Vagina (tissue), 2 donors: ENCODE measurements at regions not wholly inside any gene's neighbourhood (a gene's known extent, or its start where the extent isn't known, plus 50 kb on each side); places are given as distances from the start of the nearest gene placed in this dataset.

Experiments
- DNase-seq, 2 donors: peaks; one replicate each; pipeline ENCODE4 v3.0.0-alpha.2; 2017; ENCODE audit errors: extremely low spot score in 2 of 2
- H3K27ac ChIP-seq: fragments of 200-600 bp; sonication (generic); one replicate; pipeline ENCODE4 v1.5.1; 2019
- H3K27me3 ChIP-seq: fragments of 200-600 bp; sonication (generic); one replicate; pipeline ENCODE4 v1.5.1; 2019
- H3K36me3 ChIP-seq, 2 donors: fragments of 200-600 bp; sonication (generic); one replicate each; pipeline ENCODE4 v1.5.1; 2017 to 2019
- H3K4me1 ChIP-seq: fragments of 200-600 bp; sonication (generic); one replicate; pipeline ENCODE4 v1.5.1; 2019
- H3K4me3 ChIP-seq, 2 donors: fragments of 200-600 bp; sonication (generic); 1 replicate in 1 of 2; 2 replicates in 1 of 2; pipeline ENCODE4 v1.5.1; 2016 to 2019
- H3K9me3 ChIP-seq: fragments of 200-600 bp; sonication (generic); one replicate; pipeline ENCODE4 v1.5.1; 2019
- POLR2A ChIP-seq, 2 donors: fragments of 450-650 bp; IDR thresholded peaks; one replicate each; pipeline ENCODE4 v1.6.1; 2017; ENCODE audit warnings: antibody characterized with exemption in 2 of 2, mild to moderate bottlenecking in 2 of 2, moderate library complexity in 2 of 2
- POLR2AphosphoS5 ChIP-seq, 2 donors: sonication (generic); formaldehyde crosslinking; IDR thresholded peaks; one replicate each; pipeline ENCODE4 v1.9.0; 2017; ENCODE audit warnings: antibody characterized with exemption in 2 of 2, mild to moderate bottlenecking in 2 of 2, low read depth in 1 of 2; ENCODE audit not compliant: insufficient read depth in 1 of 2
- intact Hi-C: fragments of 100-400 bp; cut with DNase I; formaldehyde crosslinking; loops from one replicate; pipeline ENCODE4 v1.15.1; 2023
- TF ChIP-seq, protein P1 (sequence below), 3 experiments: fragments of 450-650 bp in 2 of 3; fragments of 200-600 bp in 1 of 3; sonication (generic) in 1 of 3; IDR thresholded peaks; one replicate each; pipeline ENCODE4 v1.5.1; 2017 to 2019; ENCODE audit warnings: antibody characterized with exemption in 3 of 3, mild to moderate bottlenecking in 2 of 3, moderate library complexity in 2 of 3

GRCh38 chr5:82793808-82794419 is 283.3 kb downstream of the TMEM167A start:
- Histone ChIP-seq H3K9me3 (no peaks in the 10 kb centered on the region), H3K4me1 (no peaks in the 10 kb centered on the region), H3K27me3 (no peaks in the 10 kb centered on the region), H3K27ac (no peak overlapping the region), H3K36me3 (no peaks in the 10 kb centered on the region), H3K4me3 (no peak overlapping the region)
- no peak for TF ChIP-seq POLR2A (IDR thresholded peaks at IDR 0.05)
- TF ChIP-seq, protein P1, sequence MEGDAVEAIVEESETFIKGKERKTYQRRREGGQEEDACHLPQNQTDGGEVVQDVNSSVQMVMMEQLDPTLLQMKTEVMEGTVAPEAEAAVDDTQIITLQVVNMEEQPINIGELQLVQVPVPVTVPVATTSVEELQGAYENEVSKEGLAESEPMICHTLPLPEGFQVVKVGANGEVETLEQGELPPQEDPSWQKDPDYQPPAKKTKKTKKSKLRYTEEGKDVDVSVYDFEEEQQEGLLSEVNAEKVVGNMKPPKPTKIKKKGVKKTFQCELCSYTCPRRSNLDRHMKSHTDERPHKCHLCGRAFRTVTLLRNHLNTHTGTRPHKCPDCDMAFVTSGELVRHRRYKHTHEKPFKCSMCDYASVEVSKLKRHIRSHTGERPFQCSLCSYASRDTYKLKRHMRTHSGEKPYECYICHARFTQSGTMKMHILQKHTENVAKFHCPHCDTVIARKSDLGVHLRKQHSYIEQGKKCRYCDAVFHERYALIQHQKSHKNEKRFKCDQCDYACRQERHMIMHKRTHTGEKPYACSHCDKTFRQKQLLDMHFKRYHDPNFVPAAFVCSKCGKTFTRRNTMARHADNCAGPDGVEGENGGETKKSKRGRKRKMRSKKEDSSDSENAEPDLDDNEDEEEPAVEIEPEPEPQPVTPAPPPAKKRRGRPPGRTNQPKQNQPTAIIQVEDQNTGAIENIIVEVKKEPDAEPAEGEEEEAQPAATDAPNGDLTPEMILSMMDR (IDR thresholded peaks at IDR 0.05): peak in 1 of 3 experiments; percentile 24
- no peak for TF ChIP-seq POLR2AphosphoS5 (IDR thresholded peaks at IDR 0.05; ENCODE audit: insufficient read depth in 1 of 2, low read depth in 1 of 2)
- intact Hi-C loops: no loop called here
- no peak for DNase-seq

- intact Hi-C loops: no loop called here
- H3K4me3 ChIP-seq: no peak overlapping the region
- H3K9me3 ChIP-seq: no peaks in the 10 kb centered on the region
- no peaks in the 10 kb centered on the region for H3K27me3 ChIP-seq
- no peak overlapping the region for H3K27ac ChIP-seq
- no peaks in the 10 kb centered on the region for H3K4me1 ChIP-seq
- H3K36me3 ChIP-seq: no peaks in the 10 kb centered on the region
- TF ChIP-seq POLR2AphosphoS5 (IDR thresholded peaks at IDR 0.05; ENCODE audit: insufficient read depth in 1 of 2, low read depth in 1 of 2): no peak
- TF ChIP-seq POLR2A (IDR thresholded peaks at IDR 0.05): no peak
- TF ChIP-seq, protein P1 (IDR thresholded peaks at IDR 0.05): no peak
- no peak for DNase-seq
These were observed 285.1 kb downstream of the TMEM167A start for GRCh38 chr5:82792096-82792495.

DNA sequence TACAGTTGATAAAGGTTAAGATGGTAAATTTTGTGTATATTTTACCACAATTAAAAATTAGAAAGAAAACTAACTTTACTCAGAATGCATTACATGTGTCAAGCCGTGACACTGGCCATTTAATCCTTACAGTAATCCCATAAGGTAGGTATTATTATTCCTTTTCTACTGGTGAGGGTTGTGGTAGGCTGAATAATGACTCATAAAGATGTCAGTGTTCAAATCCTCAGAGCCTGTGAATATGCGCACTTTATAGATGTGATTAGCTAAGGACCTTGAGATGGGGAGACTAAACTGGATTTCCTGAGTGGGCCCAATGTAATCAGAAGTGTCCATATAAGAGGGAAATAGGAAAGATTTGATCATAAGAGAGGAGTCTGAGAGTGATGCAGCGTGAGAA is 288.1 kb downstream of the TMEM167A start:
- no peaks in the 10 kb centered on the region for H3K9me3 ChIP-seq
- no peak for TF ChIP-seq POLR2A (IDR thresholded peaks at IDR 0.05)
- no peak for TF ChIP-seq POLR2AphosphoS5 (IDR thresholded peaks at IDR 0.05; ENCODE audit: insufficient read depth in 1 of 2, low read depth in 1 of 2)
- TF ChIP-seq, protein P1 (IDR thresholded peaks at IDR 0.05): no peak
- H3K4me1 ChIP-seq: no peaks in the 10 kb centered on the region
- no peaks in the 10 kb centered on the region for H3K36me3 ChIP-seq
- DNase-seq: no peak
- H3K4me3 ChIP-seq: no peak overlapping the region
- no peaks in the 10 kb centered on the region for H3K27me3 ChIP-seq
- intact Hi-C loops: no loop called here
- H3K27ac ChIP-seq: no peak overlapping the region

- DNase-seq: no peak
- intact Hi-C loops: no loop called here
- Histone ChIP-seq H3K9me3 (no peaks in the 10 kb centered on the region), H3K27me3 (no peaks in the 10 kb centered on the region), H3K4me3 (no peak overlapping the region), H3K4me1 (no peaks in the 10 kb centered on the region), H3K36me3 (no peaks in the 10 kb centered on the region), H3K27ac (no peak overlapping the region)
- no peak for TF ChIP-seq POLR2AphosphoS5 (IDR thresholded peaks at IDR 0.05; ENCODE audit: insufficient read depth in 1 of 2, low read depth in 1 of 2)
- TF ChIP-seq POLR2A (IDR thresholded peaks at IDR 0.05): no peak
- TF ChIP-seq, protein P1 (IDR thresholded peaks at IDR 0.05): no peak
These were observed 290.4 kb downstream of the TMEM167A start for GRCh38 chr5:82786748-82787147.

- Histone ChIP-seq H3K27ac (no peak overlapping the region), H3K4me3 (no peak overlapping the region), H3K4me1 (no peaks in the 10 kb centered on the region), H3K27me3 (no peaks in the 10 kb centered on the region), H3K36me3 (no peaks in the 10 kb centered on the region), H3K9me3 (no peaks in the 10 kb centered on the region)
- TF ChIP-seq, protein P1 (IDR thresholded peaks at IDR 0.05): no peak
- no peak for TF ChIP-seq POLR2A (IDR thresholded peaks at IDR 0.05)
- TF ChIP-seq POLR2AphosphoS5 (IDR thresholded peaks at IDR 0.05; ENCODE audit: insufficient read depth in 1 of 2, low read depth in 1 of 2): no peak
- DNase-seq: no peak
- intact Hi-C loops: no loop called here
These were observed 291.2 kb downstream of the TMEM167A start for GRCh38 chr5:82785882-82786509.
